GM18870 (cell line): ENCODE measurements at regions not wholly inside any gene's neighbourhood (a gene's known extent, or its start where the extent isn't known, plus 50 kb on each side); places are given as distances from the start of the nearest gene placed in this dataset.

Experiments
- ATAC-seq: cut with Tn5 transposase; IDR thresholded peaks from one replicate; pipeline ENCODE4 v1.9.1; 2021; ENCODE audit warnings: moderate library complexity; ENCODE audit not compliant: unreplicated experiment

- no peak for ATAC-seq
Observed at GRCh38 chr1:237962985-237963384, 72.3 kb upstream of the ZP4 start.

GRCh38 chr1:237961754-237962153, 71.0 kb upstream of the ZP4 start:
- ATAC-seq, result no peak

GRCh38 chr1:237959838-237960237, 69.1 kb upstream of the ZP4 start:
- no peak for ATAC-seq

GRCh38 chr1:237953238-237953637, 62.5 kb upstream of the ZP4 start:
- no peak for ATAC-seq
